ENCODE measurements at regions not wholly inside any gene's neighbourhood (a gene's known extent, or its start where the extent isn't known, plus 50 kb on each side); places are given as distances from the start of the nearest gene placed in this dataset.
A peak's percentile ranks its signal among the peaks of the same experiment; 100 is the strongest.

DNA sequence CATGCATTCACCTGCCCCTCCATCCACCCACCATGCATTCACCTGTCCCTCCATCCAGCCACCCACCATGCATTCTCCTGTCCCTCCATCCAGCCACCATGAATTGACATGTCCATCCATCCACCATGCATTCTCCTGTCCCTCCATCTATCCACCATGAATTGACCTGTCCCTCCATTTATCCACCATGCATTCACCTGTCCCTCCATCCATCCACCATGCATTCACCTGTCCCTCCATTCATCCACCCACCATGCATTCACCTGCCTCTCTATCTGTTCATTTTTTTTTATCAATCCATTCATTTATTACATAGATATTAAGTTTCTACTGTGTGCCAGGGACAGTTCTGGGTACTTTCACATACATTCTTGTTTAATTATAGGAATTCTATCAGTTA lies 69.2 kb downstream of the MYCN start:
- Histone ChIP-seq H3K9ac (replicated peaks in 1 of 4; ENCODE audit: extremely low read depth in 1 of 4, low read depth in 3 of 4, low read length in 3 of 4) (no peak overlapping the region), H2BK20ac (ENCODE audit: low read length) (no peak overlapping the region), H2BK15ac (ENCODE audit: low read length) (peak overlapping the region; percentile 61; the same call in 1 of the 2 replicates), H2BK5ac (ENCODE audit: low read depth, low read length) (no peak overlapping the region), H2AFZ (ENCODE audit: low read length) (no peak overlapping the region), H4K5ac (ENCODE audit: insufficient read length, low read depth, low read length) (no peak overlapping the region), H2BK12ac (ENCODE audit: low read depth, low read length) (peak overlapping the region; percentile 60; the same call in 1 of the 2 replicates), H3K36me3 (ENCODE audit: control insufficient read depth in 2 of 4, insufficient read depth in 4 of 4, low read length in 3 of 4) (no peaks in the 10 kb centered on the region), H3K18ac (ENCODE audit: extremely low read depth, low read length) (no peak overlapping the region), H3K4me3 (ENCODE audit: extremely low read depth in 1 of 4, insufficient read depth in 2 of 4, low read depth in 3 of 4, low read length in 4 of 4) (no peak overlapping the region), H3K79me2 (ENCODE audit: control insufficient read depth in 1 of 2, insufficient read depth in 2 of 2, low read length in 2 of 2) (no peaks in the 10 kb centered on the region), H3K79me1 (ENCODE audit: low read depth, low read length) (no peaks in the 10 kb centered on the region; the same call in 1 of the 2 replicates), H3K27me3 (replicated peaks in 1 of 4; ENCODE audit: control insufficient read depth in 3 of 4, extremely low read depth in 1 of 4, insufficient read depth in 3 of 4, low read length in 3 of 4) (peaks cover 0 to 4% (median 2%) of the 10 kb centered on the region in 4 experiments; a peak in 1 of 7 replicates), H3K27ac (ENCODE audit: low read depth, low read length) (no peak overlapping the region), H3K4me1 (replicated peaks in 1 of 4; ENCODE audit: control insufficient read depth in 3 of 4, insufficient read depth in 4 of 4, low read length in 3 of 4) (peaks cover 10 to 22% (median 14%) of the 10 kb centered on the region in 4 experiments), H3K23ac (ENCODE audit: insufficient read length) (no peak overlapping the region), H3K14ac (ENCODE audit: insufficient read length) (no peak overlapping the region), H4K20me1 (replicated peaks in 1 of 2; ENCODE audit: control insufficient read depth in 1 of 2, insufficient read depth in 2 of 2, low read length in 2 of 2) (no peaks in the 10 kb centered on the region), H3K4me2 (ENCODE audit: insufficient read depth in 1 of 2, low read depth in 2 of 2, low read length in 2 of 2) (no peak overlapping the region), H3K56ac (replicated peaks; ENCODE audit: insufficient read length, low read depth, low read length) (no peak overlapping the region), H3K9me3 (ENCODE audit: insufficient read depth in 2 of 2, low read depth in 1 of 2, low read length in 1 of 2) (no peaks in the 10 kb centered on the region), H3K23me2 (ENCODE audit: low read depth, low read length) (peaks cover under 1% of the 10 kb centered on the region; the same call in 1 of the 2 replicates), H3K4ac (replicated peaks; ENCODE audit: insufficient read length, low read depth, low read length) (no peak overlapping the region), H2BK120ac (replicated peaks; ENCODE audit: low read depth, low read length) (no peak overlapping the region), H4K91ac (replicated peaks; ENCODE audit: insufficient read length, low read length) (peak overlapping the region; percentile 41), H2AK5ac (ENCODE audit: low read depth, low read length) (peak overlapping the region; percentile 53; the same call in 1 of the 2 replicates), H4K8ac (ENCODE audit: extremely low read depth, insufficient read depth, low read length) (no peak overlapping the region)
- no peak for TF ChIP-seq SP2 (IDR thresholded peaks at IDR 0.05; ENCODE audit: low read length)
- no peak for TF ChIP-seq CTCF (IDR thresholded peaks at IDR 0.05; ENCODE audit: control extremely low read depth in 1 of 3, insufficient read depth in 1 of 3, low read depth in 1 of 3, low read length in 3 of 3)
- TF ChIP-seq CTBP2 (IDR thresholded peaks at IDR 0.05; ENCODE audit: borderline replicate concordance, insufficient read depth, insufficient read length, low read length): no peak
- TF ChIP-seq MAFK (IDR thresholded peaks at IDR 0.05; ENCODE audit: low read depth, low read length): no peak
- TF ChIP-seq BACH1 (IDR thresholded peaks at IDR 0.05; ENCODE audit: low read length): no peak
- TF ChIP-seq, protein P1, sequence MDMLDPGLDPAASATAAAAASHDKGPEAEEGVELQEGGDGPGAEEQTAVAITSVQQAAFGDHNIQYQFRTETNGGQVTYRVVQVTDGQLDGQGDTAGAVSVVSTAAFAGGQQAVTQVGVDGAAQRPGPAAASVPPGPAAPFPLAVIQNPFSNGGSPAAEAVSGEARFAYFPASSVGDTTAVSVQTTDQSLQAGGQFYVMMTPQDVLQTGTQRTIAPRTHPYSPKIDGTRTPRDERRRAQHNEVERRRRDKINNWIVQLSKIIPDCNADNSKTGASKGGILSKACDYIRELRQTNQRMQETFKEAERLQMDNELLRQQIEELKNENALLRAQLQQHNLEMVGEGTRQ (IDR thresholded peaks at IDR 0.05; ENCODE audit: low read length): no peak
- no peak for TF ChIP-seq KDM4A (IDR thresholded peaks at IDR 0.05; ENCODE audit: low read depth, low read length, severe bottlenecking)
- no peak for TF ChIP-seq SP1 (IDR thresholded peaks at IDR 0.05; ENCODE audit: low read depth, low read length)
- no peak for TF ChIP-seq SIN3A (conservative IDR thresholded peaks at IDR 0.05 in 1 of 2, IDR thresholded peaks at IDR 0.05 in 1 of 2; ENCODE audit: low read depth in 1 of 2, low read length in 2 of 2)
- TF ChIP-seq CBX8 (IDR thresholded peaks at IDR 0.05; ENCODE audit: borderline replicate concordance, low read depth, low read length): no peak
- TF ChIP-seq CBX5 (IDR thresholded peaks at IDR 0.05; ENCODE audit: low read depth, low read length): no peak
- no peak for TF ChIP-seq BCL11A (IDR thresholded peaks at IDR 0.05; ENCODE audit: low read depth in 2 of 2, low read length in 2 of 2)
- ChIA-PET POLR2A (ENCODE audit: partially characterized antibody) (no interaction called here), CTCF (ENCODE audit: partially characterized antibody) (no interaction called here)
- FAIRE-seq (no peak), DNase-seq (ENCODE audit: low read depth in 1 of 2, low spot score in 2 of 2) (no peak)

Data from H1 (cell line).